Mesenchymal stem cell (in vitro differentiated cells and primary cell): ENCODE measurements at regions not wholly inside any gene's neighbourhood (a gene's known extent, or its start where the extent isn't known, plus 50 kb on each side); places are given as distances from the start of the nearest gene placed in this dataset.

Experiments used
- DNase-seq: peaks from one replicate; pipeline ENCODE4 v3.0.0-alpha.2; 2013
- H2AFZ ChIP-seq: one replicate; pipeline ENCODE4 v1.6.1; 2013; ENCODE audit warnings: low read depth, mild to moderate bottlenecking, control low read depth, inconsistent platforms, low read length, moderate library complexity
- H2AK5ac ChIP-seq: 2 replicates; pipeline ENCODE4 v1.6.1; 2013; ENCODE audit warnings: low read length, moderate library complexity, mild to moderate bottlenecking, inconsistent platforms; ENCODE audit not compliant: severe bottlenecking
- H2BK120ac ChIP-seq: one replicate; pipeline ENCODE4 v1.6.1; 2013; ENCODE audit warnings: low read depth, mild to moderate bottlenecking, inconsistent platforms, low read length, moderate library complexity
- H2BK12ac ChIP-seq, 2 experiments: one replicate each; pipeline ENCODE4 v1.6.1; 2013; ENCODE audit warnings: inconsistent platforms in 2 of 2, low read length in 2 of 2, mild to moderate bottlenecking in 2 of 2, moderate library complexity in 2 of 2, control low read depth in 1 of 2
- H2BK15ac ChIP-seq: one replicate; pipeline ENCODE4 v1.6.1; 2013; ENCODE audit warnings: mild to moderate bottlenecking, low read depth, inconsistent platforms; ENCODE audit not compliant: poor library complexity, severe bottlenecking
- H2BK5ac ChIP-seq: 2 replicates; pipeline ENCODE4 v1.6.1; 2013; ENCODE audit warnings: low read depth, mild to moderate bottlenecking, low read length, control low read depth, inconsistent platforms; ENCODE audit not compliant: poor library complexity, severe bottlenecking
- H3K14ac ChIP-seq, 2 experiments: one replicate each; pipeline ENCODE4 v1.6.1; 2013; ENCODE audit warnings: inconsistent platforms in 2 of 2, low read length in 2 of 2, control low read depth in 1 of 2, mild to moderate bottlenecking in 1 of 2, moderate library complexity in 1 of 2
- H3K18ac ChIP-seq, 2 experiments: one replicate each; pipeline ENCODE4 v1.6.1; 2013; ENCODE audit warnings: inconsistent platforms in 2 of 2, low read length in 2 of 2, control low read depth in 1 of 2, low read depth in 1 of 2, mild to moderate bottlenecking in 1 of 2
- H3K23ac ChIP-seq, 2 experiments: one replicate each; pipeline ENCODE4 v1.6.1; 2013; ENCODE audit warnings: inconsistent platforms in 2 of 2, low read length in 2 of 2, mild to moderate bottlenecking in 2 of 2, moderate library complexity in 2 of 2, control low read depth in 1 of 2
- H3K27ac ChIP-seq: 2 replicates; pipeline ENCODE4 v1.5.1; 2013; ENCODE audit warnings: mild to moderate bottlenecking, moderate library complexity, low read length, control low read depth, inconsistent platforms; ENCODE audit not compliant: poor library complexity, severe bottlenecking
- H3K27me3 ChIP-seq, 2 experiments: 2 replicates each; pipeline versions ENCODE4 v1.6.1 to v1.7.0; 2013; ENCODE audit warnings: low read length in 2 of 2, mild to moderate bottlenecking in 2 of 2, moderate library complexity in 2 of 2, control low read depth in 1 of 2, inconsistent platforms in 1 of 2; ENCODE audit not compliant: control insufficient read depth in 1 of 2, insufficient read depth in 1 of 2
- H3K36me3 ChIP-seq, 2 experiments: 2 replicates each; pipeline versions ENCODE4 v1.6.1 to v1.7.0; 2013; ENCODE audit warnings: low read length in 2 of 2, control low read depth in 1 of 2, inconsistent platforms in 1 of 2, low read depth in 1 of 2, mild to moderate bottlenecking in 1 of 2; ENCODE audit not compliant: insufficient read depth in 2 of 2, control insufficient read depth in 1 of 2
- H3K4ac ChIP-seq, 2 experiments: one replicate each; pipeline ENCODE4 v1.6.1; 2013; ENCODE audit warnings: inconsistent platforms in 2 of 2, low read length in 2 of 2, mild to moderate bottlenecking in 2 of 2, moderate library complexity in 2 of 2, control low read depth in 1 of 2, low read depth in 1 of 2
- H3K4me1 ChIP-seq: 2 replicates; pipeline ENCODE4 v1.6.1; 2013; ENCODE audit warnings: low read depth, low read length, control low read depth; ENCODE audit not compliant: control insufficient read depth, insufficient read depth
- H3K4me2 ChIP-seq: 2 replicates; pipeline ENCODE4 v1.6.1; 2013; ENCODE audit warnings: low read length, mild to moderate bottlenecking, inconsistent platforms; ENCODE audit not compliant: poor library complexity, severe bottlenecking
- H3K4me3 ChIP-seq, 2 experiments: 2 replicates each; pipeline versions ENCODE4 v1.5.1 to v1.7.0; 2013; ENCODE audit warnings: low read length in 2 of 2, mild to moderate bottlenecking in 2 of 2, control low read depth in 1 of 2, low read depth in 1 of 2; ENCODE audit not compliant: insufficient read depth in 1 of 2
- H3K79me1 ChIP-seq: replicated peaks from 2 replicates; pipeline ENCODE4 v1.6.1; 2013; ENCODE audit warnings: mild to moderate bottlenecking, control low read depth, low read length, inconsistent platforms; ENCODE audit not compliant: poor library complexity, severe bottlenecking
- H3K9ac ChIP-seq: 2 replicates; pipeline ENCODE4 v1.7.0; 2013; ENCODE audit warnings: mild to moderate bottlenecking, low read length, moderate library complexity
- H3K9me3 ChIP-seq: 2 replicates; pipeline ENCODE4 v1.7.0; 2013; ENCODE audit warnings: mild to moderate bottlenecking, low read length; ENCODE audit not compliant: control insufficient read depth
- H4K8ac ChIP-seq: one replicate; pipeline ENCODE4 v1.6.1; 2013; ENCODE audit warnings: inconsistent platforms, mild to moderate bottlenecking, low read length, moderate library complexity
- H4K91ac ChIP-seq: one replicate; pipeline ENCODE4 v1.6.1; 2013; ENCODE audit warnings: mild to moderate bottlenecking, low read length, inconsistent platforms
- WGBS: methylation state at CpG from one replicate; pipeline ENCODE4 v1.1.7; 2013; ENCODE audit warnings: mixed read lengths; 5-methylcytosine and 5-hydroxymethylcytosine counted together

DNA sequence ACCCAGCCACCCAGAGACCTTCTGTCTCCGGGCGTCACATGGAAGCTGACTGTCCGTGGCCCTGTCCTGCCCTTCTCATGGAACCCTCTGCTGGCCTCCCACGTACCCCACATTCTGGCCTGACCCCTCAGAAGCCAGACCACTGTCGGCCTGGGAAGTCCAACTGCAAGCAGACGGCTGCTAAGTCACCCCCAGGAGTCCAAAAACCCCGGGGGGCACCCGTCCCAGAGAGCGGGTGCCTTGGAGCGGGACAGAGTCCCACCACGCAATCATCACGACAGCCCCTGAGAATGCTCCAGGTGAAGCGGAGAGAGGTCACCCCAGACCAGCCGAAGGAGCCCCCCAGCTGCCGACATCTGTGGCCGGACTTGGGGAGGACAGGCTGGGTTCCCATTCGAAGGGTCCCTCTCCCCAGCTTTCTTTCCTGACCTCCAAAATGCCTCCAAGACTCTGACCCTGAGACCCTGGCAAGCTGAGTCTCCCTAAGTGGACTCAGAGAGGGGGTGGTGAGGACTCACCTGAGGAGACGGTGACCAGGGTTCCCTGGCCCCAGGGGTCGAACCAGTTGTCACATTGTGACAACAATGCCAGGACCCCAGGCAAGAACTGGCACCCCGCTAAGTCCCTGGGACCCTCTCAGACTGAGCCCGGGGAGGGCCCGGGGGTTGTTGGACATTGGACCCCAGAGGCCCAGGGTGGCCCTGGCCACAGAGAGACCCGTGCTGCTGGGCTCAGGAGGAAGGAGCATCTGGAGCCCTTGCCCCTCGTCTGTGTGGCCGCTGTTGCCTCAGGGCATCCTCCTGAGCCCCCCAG, 337.1 kb downstream of the TMEM121 start:
- H3K4me2 ChIP-seq = no peak overlapping the region
- H2BK15ac ChIP-seq = no peak overlapping the region
- H2BK120ac ChIP-seq = no peak overlapping the region
- H3K27me3 ChIP-seq = no peaks in the 10 kb centered on the region
- no peaks in the 10 kb centered on the region for H3K36me3 ChIP-seq
- 79% methylated on average over 22 of the region's 25 CpGs for WGBS
- H3K18ac ChIP-seq = no peak overlapping the region
- no peak overlapping the region for H2BK5ac ChIP-seq
- H3K27ac ChIP-seq = no peak overlapping the region
- no peaks in the 10 kb centered on the region for H3K79me1 ChIP-seq
- no peak overlapping the region for H2BK12ac ChIP-seq
- no peak overlapping the region for H3K4me3 ChIP-seq
- no peak for DNase-seq
- no peak overlapping the region for H4K8ac ChIP-seq
- no peaks in the 10 kb centered on the region for H3K4me1 ChIP-seq
- no peak overlapping the region for H3K23ac ChIP-seq
- no peak overlapping the region for H4K91ac ChIP-seq
- no peak overlapping the region for H2AFZ ChIP-seq
- no peak overlapping the region for H3K4ac ChIP-seq
- no peak overlapping the region for H2AK5ac ChIP-seq
- no peaks in the 10 kb centered on the region for H3K9me3 ChIP-seq
- no peak overlapping the region for H3K14ac ChIP-seq
- H3K9ac ChIP-seq = no peak overlapping the region

GRCh38 chr14:105864116-105864515, 337.7 kb downstream of the TMEM121 start:
- no peaks in the 10 kb centered on the region for H3K36me3 ChIP-seq
- no peak for DNase-seq
- no peak overlapping the region for H2AFZ ChIP-seq
- no peak overlapping the region for H2BK15ac ChIP-seq
- no peak overlapping the region for H2BK12ac ChIP-seq
- H2BK5ac ChIP-seq = no peak overlapping the region
- no peak overlapping the region for H3K23ac ChIP-seq
- H3K9me3 ChIP-seq = peaks cover 1% of the 10 kb centered on the region
- no peaks in the 10 kb centered on the region for H3K4me1 ChIP-seq
- no peak overlapping the region for H3K4me2 ChIP-seq
- WGBS = 88% methylated on average over 12 of the region's 13 CpGs
- H3K79me1 ChIP-seq = no peaks in the 10 kb centered on the region
- no peak overlapping the region for H3K4me3 ChIP-seq
- H3K27me3 ChIP-seq = no peaks in the 10 kb centered on the region
- no peak overlapping the region for H3K9ac ChIP-seq
- no peak overlapping the region for H3K14ac ChIP-seq
- no peak overlapping the region for H3K18ac ChIP-seq
- H2BK120ac ChIP-seq = no peak overlapping the region
- H4K8ac ChIP-seq = no peak overlapping the region
- H3K27ac ChIP-seq = no peak overlapping the region
- H3K4ac ChIP-seq = no peak overlapping the region
- H2AK5ac ChIP-seq = no peak overlapping the region
- H4K91ac ChIP-seq = no peak overlapping the region

DNA sequence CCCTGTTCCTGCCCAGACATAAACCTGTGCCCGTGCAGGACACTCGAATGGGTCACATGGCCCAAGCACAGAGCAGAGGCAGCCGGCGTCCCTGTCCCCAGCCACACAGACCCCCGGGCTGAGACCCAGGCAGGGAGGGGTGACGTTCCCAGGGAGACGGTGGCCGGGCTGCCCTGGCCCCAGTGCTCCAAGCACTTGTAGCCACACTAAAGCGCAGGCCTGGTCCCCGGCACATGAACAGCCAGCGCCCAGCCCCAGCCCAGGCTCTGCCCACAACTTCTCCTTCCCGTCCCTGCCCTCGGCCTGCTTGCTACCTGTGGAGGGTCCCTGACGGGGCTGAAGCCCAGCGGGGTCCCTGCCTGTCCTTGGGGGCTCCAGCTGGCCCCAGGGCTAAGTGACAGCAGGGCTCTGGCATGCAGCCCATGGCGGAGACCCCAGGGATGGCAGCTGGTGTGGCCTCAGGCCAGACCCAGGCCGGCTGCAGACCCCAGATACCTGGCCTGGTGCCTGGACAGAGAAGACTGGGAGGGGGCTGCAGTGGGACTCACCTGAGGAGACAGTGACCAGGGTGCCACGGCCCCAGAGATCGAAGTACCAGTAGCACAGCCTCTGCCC, 338.4 kb downstream of the TMEM121 start:
- WGBS = 76% methylated on average over 19 of the region's 19 CpGs
- no peak overlapping the region for H4K91ac ChIP-seq

DNA sequence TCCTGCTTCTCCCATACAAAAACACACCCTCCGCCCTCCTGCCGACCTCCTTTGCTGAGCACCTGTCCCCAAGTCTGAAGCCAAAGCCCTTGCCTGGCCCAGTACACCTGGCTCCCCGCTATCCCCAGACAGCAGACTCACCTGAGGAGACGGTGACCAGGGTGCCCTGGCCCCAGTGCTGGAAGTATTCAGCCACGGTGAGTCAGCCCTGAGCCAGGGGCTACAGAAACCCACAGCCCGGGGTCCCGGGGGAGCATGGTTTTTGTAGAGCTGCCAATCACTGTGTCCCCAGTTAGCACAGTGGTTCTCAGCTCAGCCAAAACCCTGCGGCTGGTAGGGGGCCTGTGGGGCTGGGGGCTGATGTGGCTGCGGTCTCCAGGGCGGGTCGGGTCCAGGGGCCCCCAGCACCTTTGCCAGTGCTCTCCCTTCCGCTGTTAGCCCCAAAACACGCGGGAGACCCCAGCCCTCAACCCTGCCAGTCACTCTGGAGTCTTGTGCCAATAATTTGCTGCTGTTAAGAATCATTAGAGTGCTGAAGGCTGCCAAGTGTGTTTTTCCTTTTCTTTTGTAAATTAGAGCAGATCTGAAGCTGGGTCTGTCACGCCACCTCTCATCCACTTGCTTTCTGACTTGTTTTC, 339.0 kb downstream of the TMEM121 start:
- Histone ChIP-seq H2BK15ac (no peak overlapping the region), H3K4me3 (no peak overlapping the region), H2AFZ (no peak overlapping the region), H2BK12ac (no peak overlapping the region), H3K27ac (no peak overlapping the region), H2BK120ac (no peak overlapping the region), H3K27me3 (no peaks in the 10 kb centered on the region), H3K14ac (no peak overlapping the region), H4K91ac (no peak overlapping the region), H3K4me2 (no peak overlapping the region), H3K4ac (no peak overlapping the region), H3K23ac (no peak overlapping the region), H3K36me3 (no peaks in the 10 kb centered on the region), H3K9ac (no peak overlapping the region), H2AK5ac (no peak overlapping the region), H2BK5ac (no peak overlapping the region), H3K79me1 (no peaks in the 10 kb centered on the region), H3K9me3 (peaks cover 5% of the 10 kb centered on the region), H4K8ac (no peak overlapping the region), H3K18ac (no peak overlapping the region), H3K4me1 (no peaks in the 10 kb centered on the region)
- no peak for DNase-seq
- 77% methylated on average over 14 of the region's 15 CpGs for whole genome bisulfite sequencing

More for the DNA sequence above, 338.4 kb downstream of the TMEM121 start:
- Histone ChIP-seq H3K14ac (no peak overlapping the region), H3K27ac (no peak overlapping the region), H3K27me3 (no peaks in the 10 kb centered on the region), H2BK120ac (no peak overlapping the region), H2AK5ac (no peak overlapping the region), H2AFZ (no peak overlapping the region), H3K36me3 (no peaks in the 10 kb centered on the region), H3K4me1 (no peaks in the 10 kb centered on the region), H2BK12ac (no peak overlapping the region), H3K4me3 (no peak overlapping the region), H3K4me2 (no peak overlapping the region), H2BK15ac (no peak overlapping the region), H2BK5ac (no peak overlapping the region), H3K9ac (no peak overlapping the region), H3K4ac (no peak overlapping the region), H3K23ac (no peak overlapping the region), H3K9me3 (peaks cover 5% of the 10 kb centered on the region), H3K79me1 (no peaks in the 10 kb centered on the region), H4K8ac (no peak overlapping the region), H3K18ac (no peak overlapping the region)
- DNase-seq = no peak
